Endodermal cell (in vitro differentiated cells): ENCODE measurements at regions not wholly inside any gene's neighbourhood (a gene's known extent, or its start where the extent isn't known, plus 50 kb on each side); places are given as distances from the start of the nearest gene placed in this dataset.

ENCODE experiments used
- DNase-seq: peaks from one replicate; pipeline ENCODE4 v3.0.0-alpha.2; 2017
- H3K27ac ChIP-seq: 2 replicates; pipeline ENCODE4 v1.5.1; 2013; ENCODE audit warnings: mild to moderate bottlenecking, low read depth, low read length, moderate library complexity
- H3K27me3 ChIP-seq: 2 replicates; pipeline ENCODE4 v1.6.1; 2013; ENCODE audit warnings: mild to moderate bottlenecking, low read length, moderate library complexity; ENCODE audit not compliant: insufficient read depth, control insufficient read depth, poor library complexity, severe bottlenecking
- H3K36me3 ChIP-seq: 2 replicates; pipeline ENCODE4 v1.7.0; 2013; ENCODE audit warnings: mild to moderate bottlenecking, low read length, moderate library complexity; ENCODE audit not compliant: control insufficient read depth, insufficient read depth
- H3K4me1 ChIP-seq: one replicate; pipeline ENCODE4 v1.7.0; 2013; ENCODE audit warnings: low read length; ENCODE audit not compliant: control insufficient read depth, insufficient read depth
- H3K4me3 ChIP-seq: 2 replicates; pipeline ENCODE4 v1.5.1; 2013; ENCODE audit warnings: mild to moderate bottlenecking, low read length, moderate library complexity
- H3K9ac ChIP-seq: 2 replicates; pipeline ENCODE4 v1.6.1; 2013; ENCODE audit warnings: mild to moderate bottlenecking, low read length, moderate library complexity; ENCODE audit not compliant: poor library complexity, severe bottlenecking; ENCODE audit errors: extremely low read depth
- H3K9me3 ChIP-seq: 2 replicates; pipeline ENCODE4 v1.6.1; 2013; ENCODE audit warnings: mild to moderate bottlenecking, low read length, moderate library complexity; ENCODE audit not compliant: control insufficient read depth
- H3K27ac Mint-ChIP-seq: 2 replicates; pipeline ENCODE4 v1.8.0; 2020; ENCODE audit warnings: mixed read lengths
- H3K27me3 Mint-ChIP-seq: 2 replicates; pipeline ENCODE4 v1.8.0; 2021; ENCODE audit warnings: mild to moderate bottlenecking, mixed read lengths; ENCODE audit not compliant: insufficient read depth
- H3K36me3 Mint-ChIP-seq: 2 replicates; pipeline ENCODE4 v1.8.0; 2020; ENCODE audit warnings: low read depth, mixed read lengths
- H3K4me1 Mint-ChIP-seq: 2 replicates; pipeline ENCODE4 v1.8.0; 2020; ENCODE audit warnings: mixed read lengths
- H3K4me3 Mint-ChIP-seq: 2 replicates; pipeline ENCODE4 v1.8.0; 2020; ENCODE audit warnings: mild to moderate bottlenecking, moderate library complexity, mixed read lengths
- H3K9me3 Mint-ChIP-seq: 2 replicates; pipeline ENCODE4 v1.8.0; 2020; ENCODE audit warnings: mild to moderate bottlenecking, mixed read lengths
- WGBS, 2 experiments: methylation state at CpG; one replicate each; pipeline versions ENCODE4 v1.1.5 to v1.1.7; 2013; ENCODE audit warnings: missing lambda C conversion rate in 2 of 2, mixed read lengths in 1 of 2; ENCODE audit not compliant: insufficient coverage in 1 of 2, insufficient read length in 1 of 2; 5-methylcytosine and 5-hydroxymethylcytosine counted together
- TF ChIP-seq, protein P1 (sequence below): fragments of 200-600 bp; sonication (generic); conservative IDR thresholded peaks from 2 replicates; pipeline ENCODE4 v1.5.0; 2021; ENCODE audit warnings: antibody characterized with exemption, mild to moderate bottlenecking

DNA sequence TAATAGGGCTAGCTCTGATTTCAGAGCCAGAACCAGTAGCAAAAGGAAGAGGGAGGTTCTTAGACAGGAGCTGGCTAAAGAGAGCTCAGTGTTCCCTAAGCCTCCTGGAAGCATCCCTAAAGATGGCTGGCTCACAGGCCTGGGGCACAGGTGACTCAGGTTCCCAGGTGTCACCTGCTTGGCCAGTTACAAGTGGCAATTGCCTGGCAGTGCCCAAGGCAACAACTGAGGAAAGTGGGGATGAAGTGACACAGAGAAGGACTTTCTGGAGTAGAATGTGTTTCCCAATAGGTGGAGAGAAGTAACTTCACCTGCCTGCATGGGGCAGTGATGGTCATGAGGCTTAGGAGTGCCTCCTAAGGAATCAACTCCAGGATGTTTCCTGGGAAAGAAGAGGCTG, 66.5 kb upstream of the EEPD1 start:
- Mint-ChIP-seq H3K27ac (no peak overlapping the region), H3K4me3 (no peak overlapping the region), H3K4me1 (peaks cover 5% of the 10 kb centered on the region), H3K36me3 (peaks cover 2% of the 10 kb centered on the region), H3K9me3 (peaks cover 17% of the 10 kb centered on the region), H3K27me3 (peaks cover 13% of the 10 kb centered on the region)
- Histone ChIP-seq H3K9ac (no peak overlapping the region), H3K36me3 (no peaks in the 10 kb centered on the region), H3K27ac (no peak overlapping the region), H3K4me1 (no peaks in the 10 kb centered on the region), H3K9me3 (peaks cover 23% of the 10 kb centered on the region), H3K27me3 (no peaks in the 10 kb centered on the region), H3K4me3 (no peak overlapping the region)
- DNase-seq = no peak
- TF ChIP-seq, protein P1, sequence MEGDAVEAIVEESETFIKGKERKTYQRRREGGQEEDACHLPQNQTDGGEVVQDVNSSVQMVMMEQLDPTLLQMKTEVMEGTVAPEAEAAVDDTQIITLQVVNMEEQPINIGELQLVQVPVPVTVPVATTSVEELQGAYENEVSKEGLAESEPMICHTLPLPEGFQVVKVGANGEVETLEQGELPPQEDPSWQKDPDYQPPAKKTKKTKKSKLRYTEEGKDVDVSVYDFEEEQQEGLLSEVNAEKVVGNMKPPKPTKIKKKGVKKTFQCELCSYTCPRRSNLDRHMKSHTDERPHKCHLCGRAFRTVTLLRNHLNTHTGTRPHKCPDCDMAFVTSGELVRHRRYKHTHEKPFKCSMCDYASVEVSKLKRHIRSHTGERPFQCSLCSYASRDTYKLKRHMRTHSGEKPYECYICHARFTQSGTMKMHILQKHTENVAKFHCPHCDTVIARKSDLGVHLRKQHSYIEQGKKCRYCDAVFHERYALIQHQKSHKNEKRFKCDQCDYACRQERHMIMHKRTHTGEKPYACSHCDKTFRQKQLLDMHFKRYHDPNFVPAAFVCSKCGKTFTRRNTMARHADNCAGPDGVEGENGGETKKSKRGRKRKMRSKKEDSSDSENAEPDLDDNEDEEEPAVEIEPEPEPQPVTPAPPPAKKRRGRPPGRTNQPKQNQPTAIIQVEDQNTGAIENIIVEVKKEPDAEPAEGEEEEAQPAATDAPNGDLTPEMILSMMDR = peak; percentile 21

DNA sequence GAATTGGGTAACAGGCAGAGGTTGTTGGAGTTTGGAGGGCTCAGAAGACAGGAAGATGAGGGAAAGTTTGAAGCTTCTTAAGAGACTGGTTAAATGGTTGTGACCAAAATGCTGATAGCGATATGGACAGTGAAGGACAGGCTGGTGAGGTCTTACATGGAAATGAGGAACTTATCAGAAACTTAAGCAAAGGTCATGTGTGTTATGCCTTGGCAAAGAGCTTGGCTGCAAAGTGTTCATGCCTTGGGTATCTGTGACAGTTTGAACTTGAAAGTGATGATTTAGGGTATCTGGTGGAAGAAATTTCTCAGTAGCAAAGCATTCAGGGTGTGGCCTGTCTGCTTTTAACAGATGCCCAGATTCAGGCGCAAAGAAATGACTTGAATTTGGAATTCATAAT, 64.5 kb upstream of the EEPD1 start:
- Histone ChIP-seq H3K4me1 (no peaks in the 10 kb centered on the region), H3K27me3 (no peaks in the 10 kb centered on the region), H3K27ac (no peak overlapping the region), H3K9me3 (peaks cover 23% of the 10 kb centered on the region), H3K9ac (no peak overlapping the region), H3K36me3 (no peaks in the 10 kb centered on the region), H3K4me3 (peak overlapping the region; percentile 31)
- Mint-ChIP-seq H3K9me3 (peaks cover 25% of the 10 kb centered on the region), H3K4me1 (peaks cover 5% of the 10 kb centered on the region), H3K27ac (no peak overlapping the region), H3K36me3 (peaks cover 2% of the 10 kb centered on the region), H3K27me3 (peaks cover 11% of the 10 kb centered on the region), H3K4me3 (no peak overlapping the region)
- DNase-seq = no peak
- TF ChIP-seq, protein P1 = no peak
- WGBS, 2 experiments = 87 to 93% methylated on average over 2 of the region's 2 CpGs

DNA sequence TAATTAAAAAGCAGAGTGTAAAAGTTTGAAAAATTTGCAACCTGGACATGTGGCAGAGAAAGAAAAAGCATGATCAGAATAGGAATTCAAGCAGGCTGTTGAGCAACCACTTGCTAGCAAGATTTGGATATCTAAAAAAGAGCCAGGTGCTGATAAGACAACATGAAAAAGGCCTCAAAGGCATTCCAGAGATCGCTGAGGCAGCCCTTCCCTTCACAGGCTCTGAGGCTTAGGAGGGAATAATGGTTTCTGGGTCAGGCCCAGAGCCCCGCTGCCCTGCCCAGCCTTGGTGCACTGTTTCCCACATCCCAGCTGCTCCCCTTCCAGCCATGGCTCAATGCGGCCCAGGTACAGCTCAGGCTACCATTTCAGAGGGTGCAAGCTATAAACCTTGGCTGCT, 64.1 kb upstream of the EEPD1 start:
- Histone ChIP-seq H3K27ac (no peak overlapping the region), H3K4me1 (no peaks in the 10 kb centered on the region), H3K27me3 (no peaks in the 10 kb centered on the region), H3K9me3 (peaks cover 23% of the 10 kb centered on the region), H3K36me3 (no peaks in the 10 kb centered on the region), H3K4me3 (no peak overlapping the region), H3K9ac (no peak overlapping the region)
- peaks cover 30% of the 10 kb centered on the region for H3K9me3 Mint-ChIP-seq
- H3K27ac Mint-ChIP-seq = no peak overlapping the region
- WGBS, 2 experiments = 92 to 100% methylated on average over 1 to 3 of the region's 3 CpGs
- peaks cover 5% of the 10 kb centered on the region for H3K4me1 Mint-ChIP-seq
- peaks cover 11% of the 10 kb centered on the region for H3K27me3 Mint-ChIP-seq
- TF ChIP-seq, protein P1 = no peak
- DNase-seq = no peak
- H3K36me3 Mint-ChIP-seq = peaks cover 2% of the 10 kb centered on the region
- no peak overlapping the region for H3K4me3 Mint-ChIP-seq
